Astrocyte (in vitro differentiated cells and primary cell): ENCODE measurements at regions not wholly inside any gene's neighbourhood (a gene's known extent, or its start where the extent isn't known, plus 50 kb on each side); places are given as distances from the start of the nearest gene placed in this dataset.

Experiments used
- DNase-seq: peaks from one replicate; pipeline ENCODE4 v3.0.0-alpha.2; 2010; ENCODE audit warnings: low read depth
- FAIRE-seq: peaks from 2 replicates; lab custom pipeline; 2011; peaks lifted over from hg19 to GRCh38; lab: Jason Lieb, UNC
- H2AFZ ChIP-seq: 2 replicates; pipeline ENCODE4 v1.6.0; 2012; ENCODE audit warnings: low read depth, low read length, inconsistent platforms
- H3K27ac ChIP-seq: 2 replicates; pipeline ENCODE4 v1.5.1; 2011; ENCODE audit warnings: low read depth, low read length, inconsistent platforms
- H3K27me3 ChIP-seq: 2 replicates; pipeline ENCODE4 v1.6.0; 2011; ENCODE audit warnings: low read length, inconsistent platforms; ENCODE audit not compliant: insufficient read depth
- H3K36me3 ChIP-seq: 2 replicates; pipeline ENCODE4 v1.5.1; 2011; ENCODE audit warnings: low read length, inconsistent platforms; ENCODE audit not compliant: insufficient read depth
- H3K4me1 ChIP-seq: 2 replicates; pipeline ENCODE4 v1.5.1; 2011; ENCODE audit warnings: low read length, inconsistent platforms; ENCODE audit not compliant: insufficient read depth
- H3K4me2 ChIP-seq: 2 replicates; pipeline ENCODE4 v1.6.0; 2012; ENCODE audit warnings: low read length, inconsistent platforms
- H3K4me3 ChIP-seq: 2 replicates; pipeline ENCODE4 v1.5.1; 2011; ENCODE audit warnings: low read depth, mild to moderate bottlenecking, low read length, inconsistent platforms; ENCODE audit not compliant: insufficient read depth
- H3K79me2 ChIP-seq: 2 replicates; pipeline ENCODE4 v1.6.0; 2012; ENCODE audit warnings: mild to moderate bottlenecking, low read length, inconsistent platforms; ENCODE audit not compliant: insufficient read depth
- H3K9ac ChIP-seq: 2 replicates; pipeline ENCODE4 v1.6.0; 2012; ENCODE audit warnings: mild to moderate bottlenecking, low read length, inconsistent platforms
- H3K9me3 ChIP-seq: 2 replicates; pipeline ENCODE4 v1.5.1; 2012; ENCODE audit warnings: low read depth, mild to moderate bottlenecking, low read length, inconsistent platforms; ENCODE audit not compliant: insufficient read depth
- H4K20me1 ChIP-seq: 2 replicates; pipeline ENCODE4 v1.6.0; 2012; ENCODE audit warnings: low read length, inconsistent platforms; ENCODE audit not compliant: insufficient read depth
- H3K27ac Mint-ChIP-seq: one replicate; pipeline ENCODE4 v1.8.0; 2021; ENCODE audit warnings: mild to moderate bottlenecking, mixed read lengths; ENCODE audit not compliant: unreplicated experiment
- H3K27me3 Mint-ChIP-seq: one replicate; pipeline ENCODE4 v1.8.0; 2021; ENCODE audit warnings: low read depth, mixed read lengths; ENCODE audit not compliant: unreplicated experiment
- H3K36me3 Mint-ChIP-seq: one replicate; pipeline ENCODE4 v1.8.0; 2021; ENCODE audit warnings: low read depth, mixed read lengths; ENCODE audit not compliant: unreplicated experiment
- H3K4me1 Mint-ChIP-seq: one replicate; pipeline ENCODE4 v1.8.0; 2021; ENCODE audit warnings: low read depth, mixed read lengths; ENCODE audit not compliant: unreplicated experiment
- H3K4me3 Mint-ChIP-seq: one replicate; pipeline ENCODE4 v1.8.0; 2021; ENCODE audit warnings: mild to moderate bottlenecking, moderate library complexity, mixed read lengths; ENCODE audit not compliant: unreplicated experiment
- H3K9me3 Mint-ChIP-seq: one replicate; pipeline ENCODE4 v1.8.0; 2021; ENCODE audit warnings: mild to moderate bottlenecking, mixed read lengths; ENCODE audit not compliant: unreplicated experiment
- EZH2 ChIP-seq: IDR thresholded peaks from 2 replicates; pipeline ENCODE4 v1.6.1; 2012; ENCODE audit warnings: mild to moderate bottlenecking, low read length, inconsistent platforms; ENCODE audit not compliant: insufficient read depth
- TF ChIP-seq, protein P1 (sequence below): IDR thresholded peaks from 2 replicates; pipeline ENCODE4 v1.5.1; 2011; ENCODE audit warnings: low read depth, mild to moderate bottlenecking, inconsistent platforms, low read length, moderate library complexity; ENCODE audit not compliant: insufficient read depth

DNA sequence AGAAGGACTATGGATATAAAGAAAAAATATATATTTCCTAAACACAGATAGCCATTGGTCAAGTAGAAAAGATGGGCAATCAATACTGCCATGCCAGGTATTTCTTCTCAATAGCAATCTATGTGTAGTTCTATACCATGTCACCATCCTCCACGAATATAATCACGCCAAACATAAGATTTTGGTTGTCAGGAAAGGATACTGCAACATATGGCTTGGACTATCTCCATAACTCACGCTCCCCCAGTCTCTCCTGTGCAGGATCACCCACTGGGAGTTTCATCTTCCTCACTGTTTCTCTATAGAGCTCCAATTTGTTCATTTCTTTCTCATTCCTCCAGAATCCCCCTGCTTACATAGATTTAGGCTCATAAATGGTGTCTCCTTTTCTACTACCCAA, 462.9 kb upstream of the KCNMB2 start:
- Mint-ChIP-seq H3K27me3 (no peaks in the 10 kb centered on the region), H3K4me1 (peaks cover 2% of the 10 kb centered on the region), H3K9me3 (no peaks in the 10 kb centered on the region), H3K36me3 (no peaks in the 10 kb centered on the region), H3K4me3 (no peak overlapping the region), H3K27ac (no peak overlapping the region)
- FAIRE-seq = no peak
- Histone ChIP-seq H3K36me3 (no peaks in the 10 kb centered on the region), H3K27ac (no peak overlapping the region), H3K79me2 (no peaks in the 10 kb centered on the region), H3K4me2 (no peak overlapping the region), H2AFZ (no peak overlapping the region), H3K9ac (no peak overlapping the region), H3K9me3 (no peaks in the 10 kb centered on the region), H3K4me3 (no peak overlapping the region), H4K20me1 (no peaks in the 10 kb centered on the region), H3K4me1 (no peaks in the 10 kb centered on the region), H3K27me3 (no peaks in the 10 kb centered on the region)
- TF ChIP-seq, protein P1, sequence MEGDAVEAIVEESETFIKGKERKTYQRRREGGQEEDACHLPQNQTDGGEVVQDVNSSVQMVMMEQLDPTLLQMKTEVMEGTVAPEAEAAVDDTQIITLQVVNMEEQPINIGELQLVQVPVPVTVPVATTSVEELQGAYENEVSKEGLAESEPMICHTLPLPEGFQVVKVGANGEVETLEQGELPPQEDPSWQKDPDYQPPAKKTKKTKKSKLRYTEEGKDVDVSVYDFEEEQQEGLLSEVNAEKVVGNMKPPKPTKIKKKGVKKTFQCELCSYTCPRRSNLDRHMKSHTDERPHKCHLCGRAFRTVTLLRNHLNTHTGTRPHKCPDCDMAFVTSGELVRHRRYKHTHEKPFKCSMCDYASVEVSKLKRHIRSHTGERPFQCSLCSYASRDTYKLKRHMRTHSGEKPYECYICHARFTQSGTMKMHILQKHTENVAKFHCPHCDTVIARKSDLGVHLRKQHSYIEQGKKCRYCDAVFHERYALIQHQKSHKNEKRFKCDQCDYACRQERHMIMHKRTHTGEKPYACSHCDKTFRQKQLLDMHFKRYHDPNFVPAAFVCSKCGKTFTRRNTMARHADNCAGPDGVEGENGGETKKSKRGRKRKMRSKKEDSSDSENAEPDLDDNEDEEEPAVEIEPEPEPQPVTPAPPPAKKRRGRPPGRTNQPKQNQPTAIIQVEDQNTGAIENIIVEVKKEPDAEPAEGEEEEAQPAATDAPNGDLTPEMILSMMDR = no peak
- TF ChIP-seq EZH2 = no peak
- no peak for DNase-seq

DNA sequence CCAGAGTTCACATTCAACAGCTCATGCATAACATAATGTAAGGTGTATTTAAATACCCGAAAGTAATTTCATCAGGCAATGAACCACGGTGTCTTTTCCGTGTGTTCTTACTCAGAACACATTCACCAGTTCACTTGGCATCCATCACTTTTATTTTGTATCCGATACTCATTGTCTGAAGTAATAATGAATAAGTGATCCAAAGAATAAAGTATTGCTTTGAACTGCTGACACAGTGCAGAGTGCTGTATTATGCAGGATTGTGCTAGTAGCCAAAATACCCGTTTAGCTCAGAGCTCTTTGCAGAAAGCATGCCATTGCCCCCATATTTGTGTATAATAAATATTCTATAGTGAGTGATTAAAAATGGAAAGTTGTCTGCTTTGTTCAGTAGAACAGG, 460.9 kb upstream of the KCNMB2 start:
- no peaks in the 10 kb centered on the region for H3K4me1 ChIP-seq
- no peaks in the 10 kb centered on the region for H4K20me1 ChIP-seq
- FAIRE-seq (no peak), DNase-seq (no peak)
- Mint-ChIP-seq H3K27ac (no peak overlapping the region), H3K9me3 (no peaks in the 10 kb centered on the region), H3K27me3 (no peaks in the 10 kb centered on the region), H3K4me1 (peaks cover 9% of the 10 kb centered on the region), H3K4me3 (no peak overlapping the region), H3K36me3 (no peaks in the 10 kb centered on the region)
- H3K79me2 ChIP-seq = no peaks in the 10 kb centered on the region
- no peak overlapping the region for H3K4me2 ChIP-seq
- no peak for TF ChIP-seq EZH2
- TF ChIP-seq, protein P1 = no peak
- H3K9me3 ChIP-seq = no peaks in the 10 kb centered on the region
- H3K9ac ChIP-seq = no peak overlapping the region
- no peaks in the 10 kb centered on the region for H3K36me3 ChIP-seq
- H3K27ac ChIP-seq = no peak overlapping the region
- H3K4me3 ChIP-seq = no peak overlapping the region
- no peaks in the 10 kb centered on the region for H3K27me3 ChIP-seq
- H2AFZ ChIP-seq = no peak overlapping the region

DNA sequence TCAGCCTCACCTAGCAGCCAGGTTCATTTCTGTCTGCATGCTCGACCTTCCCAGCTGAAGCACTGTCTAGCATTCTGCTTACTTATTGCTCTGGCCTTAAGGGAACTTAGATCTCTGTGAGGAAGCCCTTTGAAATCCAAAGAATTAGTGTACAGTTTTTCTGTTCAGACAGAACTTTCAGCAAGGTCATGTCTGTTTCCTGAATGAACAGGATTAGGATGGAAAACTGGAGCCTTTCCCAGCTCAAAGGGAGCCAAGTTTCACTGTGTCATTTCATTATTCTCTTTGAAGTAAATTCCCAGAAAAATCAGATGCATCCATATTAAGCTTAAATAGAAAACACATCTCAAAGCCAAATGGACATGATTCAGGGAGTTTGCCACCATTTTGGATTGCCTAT, 457.3 kb upstream of the KCNMB2 start:
- Mint-ChIP-seq H3K27me3 (no peaks in the 10 kb centered on the region), H3K4me3 (no peak overlapping the region), H3K4me1 (peaks cover 16% of the 10 kb centered on the region), H3K27ac (peak overlapping the region; percentile 71), H3K9me3 (no peaks in the 10 kb centered on the region), H3K36me3 (no peaks in the 10 kb centered on the region)
- Histone ChIP-seq H3K79me2 (no peaks in the 10 kb centered on the region), H3K36me3 (no peaks in the 10 kb centered on the region), H3K27me3 (no peaks in the 10 kb centered on the region), H3K9me3 (no peaks in the 10 kb centered on the region), H3K4me1 (no peaks in the 10 kb centered on the region), H2AFZ (peak overlapping the region; percentile 42), H3K4me3 (no peak overlapping the region), H3K27ac (no peak overlapping the region), H4K20me1 (no peaks in the 10 kb centered on the region), H3K9ac (no peak overlapping the region), H3K4me2 (no peak overlapping the region)
- FAIRE-seq = peak; percentile 13
- TF ChIP-seq EZH2 = no peak
- TF ChIP-seq, protein P1 = no peak
- peak; percentile 86 for DNase-seq
